Fibroblast of pulmonary artery (primary cell): ENCODE measurements at regions not wholly inside any gene's neighbourhood (a gene's known extent, or its start where the extent isn't known, plus 50 kb on each side); places are given as distances from the start of the nearest gene placed in this dataset.

Experiments
- DNase-seq: peaks from one replicate; pipeline ENCODE4 v3.0.0-alpha.2; 2010; ENCODE audit warnings: low read depth
- H3K4me3 ChIP-seq: replicated peaks from 2 replicates; pipeline ENCODE4 v1.5.1; 2011; ENCODE audit warnings: low read depth, mild to moderate bottlenecking, control low read depth, low read length, moderate library complexity
- CTCF ChIP-seq: IDR thresholded peaks from 2 replicates; pipeline ENCODE4 v1.5.1; 2011; ENCODE audit warnings: mild to moderate bottlenecking, control low read depth, low read length, inconsistent platforms; ENCODE audit errors: missing control alignments

GRCh38 chr10:110355141-110355831, 50.6 kb upstream of the SMNDC1 start:
- DNase-seq = no peak

GRCh38 chr10:110355922-110356627, 51.4 kb upstream of the SMNDC1 start:
- H3K4me3 ChIP-seq = no peak overlapping the region
- no peak for TF ChIP-seq CTCF
- DNase-seq = no peak

More at GRCh38 chr10:110355141-110355831, 50.6 kb upstream of the SMNDC1 start:
- TF ChIP-seq CTCF = no peak
- no peak overlapping the region for H3K4me3 ChIP-seq

GRCh38 chr10:110356628-110357245, 52.0 kb upstream of the SMNDC1 start:
- H3K4me3 ChIP-seq = no peak overlapping the region
- TF ChIP-seq CTCF = no peak
- peak; percentile 76 for DNase-seq

GRCh38 chr10:110357252-110357780, 52.6 kb upstream of the SMNDC1 start:
- no peak overlapping the region for H3K4me3 ChIP-seq

GRCh38 chr10:110357871-110358270, 53.2 kb upstream of the SMNDC1 start:
- TF ChIP-seq CTCF = no peak
- H3K4me3 ChIP-seq = no peak overlapping the region

More at GRCh38 chr10:110357252-110357780, 52.6 kb upstream of the SMNDC1 start:
- DNase-seq = peak; percentile 94
- no peak for TF ChIP-seq CTCF

GRCh38 chr10:110358278-110358677, 53.6 kb upstream of the SMNDC1 start:
- no peak for TF ChIP-seq CTCF
- DNase-seq = no peak
- no peak overlapping the region for H3K4me3 ChIP-seq

More at GRCh38 chr10:110357871-110358270, 53.2 kb upstream of the SMNDC1 start:
- no peak for DNase-seq
